ENCODE measurements at regions not wholly inside any gene's neighbourhood (a gene's known extent, or its start where the extent isn't known, plus 50 kb on each side); places are given as distances from the start of the nearest gene placed in this dataset.
A peak's percentile ranks its signal among the peaks of the same experiment; 100 is the strongest.
"Not testable (repeated sequence)": the region's sequence is repeated elsewhere in the genome, so short reads cannot be mapped to it uniquely, and the experiment has no call there.

DNA sequence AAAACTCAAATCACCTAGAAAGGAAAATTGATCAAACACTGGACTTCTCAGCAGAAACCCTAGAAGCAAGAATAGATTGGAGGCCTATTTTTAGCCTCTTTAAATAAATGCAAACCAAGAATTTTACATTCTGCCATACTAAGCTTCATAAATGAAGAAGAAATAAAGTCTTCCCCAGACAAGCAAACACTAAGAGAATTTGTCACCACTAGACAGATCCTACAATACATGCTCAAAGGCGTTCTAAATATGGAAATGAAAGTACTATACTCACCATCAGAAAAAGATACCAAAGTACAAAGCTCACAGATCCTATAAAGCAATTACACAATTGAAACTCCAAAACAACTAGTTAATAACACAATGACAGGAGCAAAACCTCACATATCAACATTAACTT is 578.1 kb downstream of the UQCRFS1 start:
- TF ChIP-seq, protein P1, sequence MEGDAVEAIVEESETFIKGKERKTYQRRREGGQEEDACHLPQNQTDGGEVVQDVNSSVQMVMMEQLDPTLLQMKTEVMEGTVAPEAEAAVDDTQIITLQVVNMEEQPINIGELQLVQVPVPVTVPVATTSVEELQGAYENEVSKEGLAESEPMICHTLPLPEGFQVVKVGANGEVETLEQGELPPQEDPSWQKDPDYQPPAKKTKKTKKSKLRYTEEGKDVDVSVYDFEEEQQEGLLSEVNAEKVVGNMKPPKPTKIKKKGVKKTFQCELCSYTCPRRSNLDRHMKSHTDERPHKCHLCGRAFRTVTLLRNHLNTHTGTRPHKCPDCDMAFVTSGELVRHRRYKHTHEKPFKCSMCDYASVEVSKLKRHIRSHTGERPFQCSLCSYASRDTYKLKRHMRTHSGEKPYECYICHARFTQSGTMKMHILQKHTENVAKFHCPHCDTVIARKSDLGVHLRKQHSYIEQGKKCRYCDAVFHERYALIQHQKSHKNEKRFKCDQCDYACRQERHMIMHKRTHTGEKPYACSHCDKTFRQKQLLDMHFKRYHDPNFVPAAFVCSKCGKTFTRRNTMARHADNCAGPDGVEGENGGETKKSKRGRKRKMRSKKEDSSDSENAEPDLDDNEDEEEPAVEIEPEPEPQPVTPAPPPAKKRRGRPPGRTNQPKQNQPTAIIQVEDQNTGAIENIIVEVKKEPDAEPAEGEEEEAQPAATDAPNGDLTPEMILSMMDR (IDR thresholded peaks at IDR 0.05; ENCODE audit: insufficient read depth, low read depth, low read length, missing control alignments), result no peak
- H3K4me3 ChIP-seq (ENCODE audit: low read length), result no peak overlapping the region
- no peak for DNase-seq (ENCODE audit: low read depth)

- no peak for DNase-seq (ENCODE audit: low read depth)
- no peak overlapping the region for H3K4me3 ChIP-seq (ENCODE audit: low read length)
- TF ChIP-seq, protein P1 (IDR thresholded peaks at IDR 0.05; ENCODE audit: insufficient read depth, low read depth, low read length, missing control alignments), result no peak
Observed at GRCh38 chr19:28634019-28634328, 579.0 kb downstream of the UQCRFS1 start.

DNA sequence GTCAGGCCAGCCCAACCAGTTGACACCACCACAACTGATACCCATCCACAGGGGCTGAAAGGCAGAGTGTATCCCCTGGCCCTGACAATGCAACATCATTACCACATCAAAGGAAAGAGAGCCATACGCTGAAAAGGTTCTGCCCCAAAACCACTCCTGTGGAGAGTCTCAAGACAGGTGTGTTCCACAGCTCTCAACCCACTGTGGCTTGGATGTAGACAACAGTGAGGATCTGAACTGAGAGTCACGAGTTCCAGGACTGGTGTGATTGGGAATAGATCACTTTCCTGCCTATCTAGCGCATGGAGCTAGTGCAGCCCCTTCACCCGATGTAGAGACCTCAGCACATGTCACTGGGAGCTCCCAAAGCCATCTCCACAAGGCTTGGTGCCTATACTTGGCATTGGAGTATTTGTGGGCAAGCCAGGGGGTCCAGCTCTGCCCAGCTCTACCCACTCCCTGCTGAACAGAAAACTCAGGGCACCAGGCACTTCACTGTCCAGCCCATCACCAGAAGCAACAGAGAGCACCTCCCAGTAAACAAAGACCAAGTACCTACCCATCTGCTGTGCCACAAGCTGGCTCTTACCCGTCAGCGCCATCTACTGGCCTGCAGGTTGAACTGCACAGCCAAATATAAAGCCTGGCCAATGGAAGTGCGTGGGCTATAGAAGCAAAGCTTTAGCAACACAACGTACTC is 579.5 kb downstream of the UQCRFS1 start:
- DNase-seq (ENCODE audit: low read depth), result peak; percentile 33
- TF ChIP-seq, protein P1 (IDR thresholded peaks at IDR 0.05; ENCODE audit: insufficient read depth, low read depth, low read length, missing control alignments), result peak; percentile 64
- no peak overlapping the region for H3K4me3 ChIP-seq (ENCODE audit: low read length)

DNA sequence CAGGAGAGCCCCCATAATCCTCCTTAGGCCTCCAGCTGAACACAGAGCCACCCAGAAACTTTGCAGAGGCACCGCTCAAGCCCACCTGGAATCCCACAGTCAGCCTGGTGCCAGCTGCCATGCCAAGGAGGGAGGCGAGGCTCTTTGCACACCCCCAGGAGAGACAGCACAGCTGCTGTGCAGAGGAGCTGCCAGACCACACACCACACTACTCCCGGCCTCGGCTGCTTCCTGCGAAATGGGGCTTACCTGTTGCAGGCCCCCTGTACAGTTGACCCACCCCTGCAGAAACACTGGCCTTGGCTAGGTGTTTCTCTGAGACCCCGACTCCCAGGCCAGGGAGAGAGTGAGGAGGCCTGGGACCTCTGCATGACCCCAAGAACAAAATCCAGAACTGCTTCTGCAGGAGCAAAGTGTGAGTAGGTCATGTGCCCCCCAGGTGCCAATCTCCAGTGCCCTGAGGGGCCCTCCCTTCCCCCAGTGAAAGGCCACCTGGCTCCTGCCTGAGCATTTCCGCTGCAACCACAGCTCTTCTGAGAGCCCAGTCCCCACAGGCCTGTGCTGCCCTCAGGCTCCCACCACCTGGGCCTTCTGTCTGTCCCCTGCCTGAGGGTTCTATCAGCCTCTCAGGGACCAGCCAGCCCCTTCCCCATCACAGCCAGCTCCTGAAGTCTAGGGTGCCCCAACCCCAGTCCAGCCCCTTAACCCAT is 580.4 kb downstream of the UQCRFS1 start:
- TF ChIP-seq, protein P1 (IDR thresholded peaks at IDR 0.05; ENCODE audit: insufficient read depth, low read depth, low read length, missing control alignments), result no peak
- DNase-seq (ENCODE audit: low read depth), result no peak
- H3K4me3 ChIP-seq (ENCODE audit: low read length), result no peak overlapping the region

DNA sequence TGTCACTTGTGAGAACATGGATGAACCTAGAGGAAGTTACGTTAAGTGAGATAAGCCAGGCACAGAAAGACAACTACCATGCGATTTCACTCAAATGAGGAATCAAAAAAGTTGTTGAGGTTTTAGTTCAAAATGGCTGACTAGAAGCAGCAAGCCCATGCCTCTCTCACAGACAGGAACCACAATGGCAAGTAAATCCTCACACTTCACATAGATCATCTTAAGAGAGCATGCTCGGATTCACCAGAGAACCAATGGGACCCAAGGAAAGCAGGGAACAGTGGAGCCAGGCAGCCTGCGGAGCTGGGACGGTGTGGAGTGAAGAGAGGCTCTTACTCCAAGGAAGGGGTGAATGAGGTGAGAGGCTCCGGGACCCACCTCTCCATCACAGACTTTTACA is 581.0 kb downstream of the UQCRFS1 start:
- DNase-seq (ENCODE audit: low read depth), result no peak

GRCh38 chr19:28627669-28628068 is 585.3 kb downstream of the UQCRFS1 start:
- no peak for DNase-seq (ENCODE audit: low read depth)
- TF ChIP-seq, protein P1 (IDR thresholded peaks at IDR 0.05; ENCODE audit: insufficient read depth, low read depth, low read length, missing control alignments), result no peak
- H3K4me3 ChIP-seq (ENCODE audit: low read length), result no peak overlapping the region

More for the DNA sequence above, 581.0 kb downstream of the UQCRFS1 start:
- TF ChIP-seq, protein P1 (IDR thresholded peaks at IDR 0.05; ENCODE audit: insufficient read depth, low read depth, low read length, missing control alignments), result no peak
- no peak overlapping the region for H3K4me3 ChIP-seq (ENCODE audit: low read length)

DNA sequence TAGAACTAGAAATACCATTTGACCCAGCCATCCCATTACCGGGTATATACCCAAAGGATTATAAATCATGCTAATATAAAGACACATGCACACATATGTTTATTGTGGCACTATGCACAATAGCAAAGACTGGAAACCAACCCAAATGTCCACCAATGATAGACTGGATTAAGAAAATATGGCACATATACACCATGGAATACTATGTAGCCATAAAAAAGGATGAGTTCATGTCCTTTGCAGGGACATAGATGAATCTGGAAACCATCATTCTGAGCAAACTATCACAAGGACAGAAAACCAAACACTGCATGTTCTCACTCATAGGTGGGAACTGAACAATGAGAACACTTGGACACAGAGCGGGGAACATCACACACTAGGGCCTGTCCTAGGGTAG is 586.5 kb downstream of the UQCRFS1 start:
- not testable (repeated sequence) for H3K4me3 ChIP-seq (ENCODE audit: low read length); DNase-seq (ENCODE audit: low read depth)

All from epithelial cell of esophagus (primary cell).